Uterus (tissue), 3 donors: ENCODE measurements at regions not wholly inside any gene's neighbourhood (a gene's known extent, or its start where the extent isn't known, plus 50 kb on each side); places are given as distances from the start of the nearest gene placed in this dataset.

Source experiments
- DNase-seq, 2 donors: peaks; one replicate each; pipeline ENCODE4 v3.0.0-alpha.2; 2019 to 2020
- H3K27ac ChIP-seq, 2 donors: fragments of 200-600 bp; sonication (generic); 1 replicate in 1 of 2; 2 replicates in 1 of 2; pipeline ENCODE4 v1.5.1; 2016 to 2018
- H3K27me3 ChIP-seq, 2 donors: fragments of 200-600 bp; sonication (generic); one replicate each; pipeline ENCODE4 v1.5.1; 2018 to 2019; ENCODE audit warnings: control low read depth in 1 of 2
- H3K36me3 ChIP-seq, 2 donors: fragments of 200-600 bp; sonication (generic); one replicate each; pipeline ENCODE4 v1.5.1; 2019; ENCODE audit warnings: control low read depth in 1 of 2
- H3K4me1 ChIP-seq, 2 donors: fragments of 200-600 bp; sonication (generic); one replicate each; pipeline ENCODE4 v1.5.1; 2018 to 2019; ENCODE audit warnings: control low read depth in 1 of 2
- H3K4me3 ChIP-seq, 2 donors: fragments of 200-600 bp; sonication (generic); 1 replicate in 1 of 2; 2 replicates in 1 of 2; pipeline ENCODE4 v1.5.1; 2018 to 2019; ENCODE audit warnings: mild to moderate bottlenecking in 1 of 2
- H3K9me3 ChIP-seq, 2 donors: fragments of 200-600 bp; sonication (generic); one replicate each; pipeline ENCODE4 v1.5.1; 2019; ENCODE audit warnings: control low read depth in 1 of 2
- POLR2A ChIP-seq, 2 donors: fragments of 450-650 bp; IDR thresholded peaks; one replicate each; pipeline ENCODE4 v1.6.1; 2016; ENCODE audit warnings: antibody characterized with exemption in 2 of 2, mild to moderate bottlenecking in 1 of 2, moderate library complexity in 1 of 2
- intact Hi-C: fragments of 100-400 bp; cut with DNase I; formaldehyde crosslinking; loops from one replicate; pipeline ENCODE4 v1.15.1; 2023; ENCODE audit warnings: low total_unique reads
- TF ChIP-seq, protein P1 (sequence below), 4 experiments: fragments of 200-600 bp in 2 of 4; fragments of 450-650 bp in 2 of 4; sonication (generic) in 2 of 4; IDR thresholded peaks; one replicate each; pipeline ENCODE4 v1.5.1; 2016 to 2019; ENCODE audit warnings: antibody characterized with exemption in 4 of 4, mild to moderate bottlenecking in 2 of 4, moderate library complexity in 1 of 4
- donor health status: DM: yes; HTN: yes; CAD: no.

DNA sequence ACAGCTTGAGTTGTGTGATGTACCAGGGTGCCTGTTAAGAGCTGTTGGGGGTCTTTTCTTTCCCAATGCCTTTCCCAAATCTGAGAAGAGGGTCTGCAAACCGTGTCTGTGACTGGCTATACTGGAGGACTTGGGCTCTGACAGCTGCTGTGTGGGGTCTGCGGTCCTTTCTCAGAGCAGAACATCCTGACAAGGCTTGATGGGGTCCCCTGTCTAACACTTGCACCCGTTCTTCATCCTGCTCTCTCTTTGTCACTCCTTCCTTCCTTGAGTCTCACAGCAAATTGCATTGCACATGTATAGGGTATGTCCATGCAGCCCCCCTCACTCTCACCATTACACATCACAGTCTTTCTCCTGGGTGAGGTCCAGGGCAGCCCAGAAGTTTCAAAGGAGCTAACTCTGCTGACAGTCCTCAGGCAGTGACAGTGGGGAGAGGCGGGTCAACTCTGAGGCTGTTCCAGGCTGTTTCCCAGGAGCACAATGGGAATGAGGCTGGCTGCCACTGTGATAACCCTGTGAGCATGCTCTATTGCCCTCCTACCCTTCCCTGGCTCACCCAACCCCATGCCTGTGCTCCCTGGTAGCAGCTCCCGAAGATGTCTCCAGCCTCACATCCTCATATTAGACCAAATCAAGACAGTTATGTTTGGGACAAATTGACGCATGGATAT lies 163.2 kb upstream of the GGTLC1 start:
- DNase-seq = no peak
- H3K36me3 ChIP-seq = no peaks in the 10 kb centered on the region
- no peak overlapping the region for H3K27ac ChIP-seq
- H3K27me3 ChIP-seq = no peaks in the 10 kb centered on the region
- H3K4me3 ChIP-seq = no peak overlapping the region
- no peaks in the 10 kb centered on the region for H3K9me3 ChIP-seq
- intact Hi-C loops = no loop called here
- TF ChIP-seq, protein P1, sequence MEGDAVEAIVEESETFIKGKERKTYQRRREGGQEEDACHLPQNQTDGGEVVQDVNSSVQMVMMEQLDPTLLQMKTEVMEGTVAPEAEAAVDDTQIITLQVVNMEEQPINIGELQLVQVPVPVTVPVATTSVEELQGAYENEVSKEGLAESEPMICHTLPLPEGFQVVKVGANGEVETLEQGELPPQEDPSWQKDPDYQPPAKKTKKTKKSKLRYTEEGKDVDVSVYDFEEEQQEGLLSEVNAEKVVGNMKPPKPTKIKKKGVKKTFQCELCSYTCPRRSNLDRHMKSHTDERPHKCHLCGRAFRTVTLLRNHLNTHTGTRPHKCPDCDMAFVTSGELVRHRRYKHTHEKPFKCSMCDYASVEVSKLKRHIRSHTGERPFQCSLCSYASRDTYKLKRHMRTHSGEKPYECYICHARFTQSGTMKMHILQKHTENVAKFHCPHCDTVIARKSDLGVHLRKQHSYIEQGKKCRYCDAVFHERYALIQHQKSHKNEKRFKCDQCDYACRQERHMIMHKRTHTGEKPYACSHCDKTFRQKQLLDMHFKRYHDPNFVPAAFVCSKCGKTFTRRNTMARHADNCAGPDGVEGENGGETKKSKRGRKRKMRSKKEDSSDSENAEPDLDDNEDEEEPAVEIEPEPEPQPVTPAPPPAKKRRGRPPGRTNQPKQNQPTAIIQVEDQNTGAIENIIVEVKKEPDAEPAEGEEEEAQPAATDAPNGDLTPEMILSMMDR (IDR thresholded peaks at IDR 0.05) = no peak
- TF ChIP-seq POLR2A (IDR thresholded peaks at IDR 0.05) = no peak
- no peaks in the 10 kb centered on the region for H3K4me1 ChIP-seq

DNA sequence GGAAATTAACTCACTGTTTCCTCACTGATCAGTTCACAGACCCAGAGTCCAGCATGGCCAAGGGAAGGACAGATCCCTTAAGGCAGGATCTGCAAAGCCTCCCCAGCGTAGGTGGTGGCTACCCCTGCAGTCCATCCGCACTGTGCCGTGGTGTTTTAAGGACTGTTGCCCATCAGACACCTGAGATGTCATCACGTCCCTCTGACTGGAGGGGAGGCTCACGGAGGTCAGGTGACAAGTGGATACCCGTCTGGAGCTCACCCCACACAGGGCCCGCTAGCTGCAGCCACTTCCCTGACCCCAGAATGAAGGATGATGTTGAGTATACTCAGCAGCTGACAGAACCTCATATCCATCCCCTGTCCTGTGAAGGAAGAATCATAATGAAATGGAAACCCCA lies 161.8 kb upstream of the GGTLC1 start:
- H3K27ac ChIP-seq = no peak overlapping the region
- TF ChIP-seq, protein P1 (IDR thresholded peaks at IDR 0.05) = no peak
- no peak for TF ChIP-seq POLR2A (IDR thresholded peaks at IDR 0.05)
- H3K4me1 ChIP-seq = no peaks in the 10 kb centered on the region
- H3K36me3 ChIP-seq = no peaks in the 10 kb centered on the region
- H3K27me3 ChIP-seq = no peaks in the 10 kb centered on the region
- no peaks in the 10 kb centered on the region for H3K9me3 ChIP-seq
- intact Hi-C loops = no loop called here
- DNase-seq = no peak
- no peak overlapping the region for H3K4me3 ChIP-seq

DNA sequence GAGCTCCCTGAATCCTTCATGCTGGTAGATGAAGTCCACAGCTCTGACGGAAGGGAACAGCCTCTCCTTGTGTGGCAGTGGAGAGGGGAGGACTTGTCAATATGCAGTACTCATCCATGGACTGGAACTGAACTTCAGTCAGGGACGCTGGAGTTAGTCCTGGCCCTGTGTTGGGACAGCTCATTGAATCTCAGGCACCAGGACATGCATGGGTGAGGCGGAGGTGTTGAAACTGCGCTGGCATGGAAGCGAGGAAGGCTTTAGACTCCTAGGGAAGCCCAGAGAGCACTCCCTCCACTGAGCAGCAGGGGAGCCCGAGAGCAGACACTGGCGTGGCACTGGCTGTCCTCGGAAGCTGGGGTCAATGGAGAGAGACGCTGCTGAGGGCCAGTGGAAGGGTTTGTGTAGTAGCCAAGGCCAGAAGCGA lies 161.3 kb upstream of the GGTLC1 start:
- H3K4me3 ChIP-seq = no peak overlapping the region
- H3K36me3 ChIP-seq = no peaks in the 10 kb centered on the region
- no peaks in the 10 kb centered on the region for H3K27me3 ChIP-seq
- no peaks in the 10 kb centered on the region for H3K9me3 ChIP-seq
- H3K27ac ChIP-seq = no peak overlapping the region
- intact Hi-C loops = no loop called here
- H3K4me1 ChIP-seq = no peaks in the 10 kb centered on the region
- no peak for DNase-seq
- TF ChIP-seq POLR2A (IDR thresholded peaks at IDR 0.05) = no peak
- TF ChIP-seq, protein P1 (IDR thresholded peaks at IDR 0.05) = peak in 1 of 4 experiments; percentile 4

DNA sequence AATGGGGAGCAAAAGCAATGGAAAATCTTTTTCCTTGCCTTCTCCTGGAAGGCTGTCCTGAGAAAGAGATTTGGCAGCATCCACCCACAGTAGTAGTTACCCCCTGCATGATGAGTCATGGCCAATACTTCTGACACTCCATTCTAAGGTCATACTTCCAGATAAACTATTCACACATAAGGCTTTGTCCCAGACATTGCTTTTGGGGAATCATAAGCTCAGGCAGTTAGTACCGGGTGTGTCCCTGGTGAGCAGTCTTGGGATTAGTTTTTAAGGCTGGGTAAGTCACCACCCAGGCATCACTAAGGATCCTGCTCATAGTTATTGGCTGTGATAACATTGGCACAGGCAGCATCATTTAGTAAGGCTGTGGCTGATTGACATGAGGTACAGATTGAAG lies 160.6 kb upstream of the GGTLC1 start:
- Histone ChIP-seq H3K27ac (no peak overlapping the region), H3K4me3 (no peak overlapping the region), H3K27me3 (no peaks in the 10 kb centered on the region), H3K4me1 (no peaks in the 10 kb centered on the region), H3K9me3 (no peaks in the 10 kb centered on the region), H3K36me3 (no peaks in the 10 kb centered on the region)
- DNase-seq = no peak
- no peak for TF ChIP-seq POLR2A (IDR thresholded peaks at IDR 0.05)
- TF ChIP-seq, protein P1 (IDR thresholded peaks at IDR 0.05) = no peak
- intact Hi-C loops = no loop called here

DNA sequence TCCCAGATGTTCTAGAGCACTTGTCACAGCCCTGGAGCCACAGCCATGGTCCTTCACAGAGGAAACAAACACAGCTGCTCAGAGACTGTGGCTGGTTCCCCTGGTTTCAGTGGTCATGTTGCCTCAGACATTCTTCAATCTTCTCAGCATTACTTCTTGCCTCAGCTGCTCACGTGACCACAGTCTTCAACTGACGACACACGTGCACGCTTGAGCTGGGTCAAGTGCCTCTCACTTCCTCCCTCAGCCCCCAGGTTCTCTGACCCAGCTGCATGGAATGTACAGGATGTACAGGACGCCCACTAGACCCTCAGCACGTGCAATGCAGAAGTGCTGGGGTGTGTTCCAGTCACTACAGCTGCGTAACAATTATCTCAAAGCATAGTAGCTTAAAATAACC lies 159.8 kb upstream of the GGTLC1 start:
- no peaks in the 10 kb centered on the region for H3K27me3 ChIP-seq
- no peak for DNase-seq
- no peaks in the 10 kb centered on the region for H3K36me3 ChIP-seq
- no peaks in the 10 kb centered on the region for H3K4me1 ChIP-seq
- no peak overlapping the region for H3K27ac ChIP-seq
- no peaks in the 10 kb centered on the region for H3K9me3 ChIP-seq
- intact Hi-C loops = no loop called here
- no peak overlapping the region for H3K4me3 ChIP-seq
- TF ChIP-seq, protein P1 (IDR thresholded peaks at IDR 0.05) = no peak
- TF ChIP-seq POLR2A (IDR thresholded peaks at IDR 0.05) = no peak
